Dendritic cell treated with granulocyte-macrophage colony-stimulating factor and Interleukin-4, amounts not matched to agents 40 ng/mL and 50 ng/mL, for 4 days (primary cell): ENCODE measurements at regions not wholly inside any gene's neighbourhood (a gene's known extent, or its start where the extent isn't known, plus 50 kb on each side); places are given as distances from the start of the nearest gene placed in this dataset.
"Not testable (repeated sequence)": the region's sequence is repeated elsewhere in the genome, so short reads cannot be mapped to it uniquely, and the experiment has no call there.

ENCODE experiments used
- H3K27ac Mint-ChIP-seq: one replicate; pipeline ENCODE4 v1.8.0; 2022; ENCODE audit warnings: mild to moderate bottlenecking, mixed read lengths
- H3K27me3 Mint-ChIP-seq: one replicate; pipeline ENCODE4 v1.8.0; 2022; ENCODE audit warnings: mild to moderate bottlenecking, mixed read lengths
- H3K36me3 Mint-ChIP-seq: one replicate; pipeline ENCODE4 v1.8.0; 2022; ENCODE audit warnings: low read depth, mixed read lengths
- H3K4me1 Mint-ChIP-seq: one replicate; pipeline ENCODE4 v1.8.0; 2022; ENCODE audit warnings: low read depth, mixed read lengths
- H3K4me3 Mint-ChIP-seq: one replicate; pipeline ENCODE4 v1.8.0; 2022; ENCODE audit warnings: mild to moderate bottlenecking, moderate library complexity, mixed read lengths
- H3K9me3 Mint-ChIP-seq: one replicate; pipeline ENCODE4 v1.8.0; 2022; ENCODE audit warnings: mixed read lengths
- intact Hi-C: fragments of 100-400 bp; cut with micrococcal nuclease; formaldehyde crosslinking; loops from one replicate; pipeline ENCODE4 v1.15.0; 2022

- no peaks in the 10 kb centered on the region for H3K27me3 Mint-ChIP-seq
- H3K4me1 Mint-ChIP-seq: no peaks in the 10 kb centered on the region
- intact Hi-C loops: no loop called here
- no peak overlapping the region for H3K4me3 Mint-ChIP-seq
- H3K27ac Mint-ChIP-seq: no peak overlapping the region
- H3K36me3 Mint-ChIP-seq: no peaks in the 10 kb centered on the region
- H3K9me3 Mint-ChIP-seq: no peaks in the 10 kb centered on the region
Observed at GRCh38 chr18:64806691-64807090, 657.8 kb upstream of the LINC00305 start.

DNA sequence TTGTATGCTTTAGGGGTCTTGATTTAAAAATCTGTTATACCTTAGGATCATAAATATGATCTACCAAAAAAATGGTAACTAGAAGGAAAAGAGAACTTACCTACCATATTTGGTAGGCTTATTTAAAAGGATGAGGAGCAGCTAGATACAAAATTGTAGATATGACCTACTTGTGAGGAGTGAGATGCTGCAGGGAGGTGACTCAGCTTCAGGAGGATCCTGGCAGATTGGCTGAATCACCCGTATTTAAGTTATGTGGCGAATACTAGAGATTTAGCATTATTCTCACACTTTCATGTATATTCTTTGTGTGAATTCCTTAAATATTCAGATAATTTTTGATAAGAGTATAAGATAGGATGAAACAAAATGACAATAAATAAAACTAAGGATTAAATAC lies 657.3 kb upstream of the LINC00305 start:
- no peaks in the 10 kb centered on the region for H3K4me1 Mint-ChIP-seq
- H3K27me3 Mint-ChIP-seq: no peaks in the 10 kb centered on the region
- no peak overlapping the region for H3K27ac Mint-ChIP-seq
- H3K9me3 Mint-ChIP-seq: no peaks in the 10 kb centered on the region
- intact Hi-C loops: no loop called here
- no peak overlapping the region for H3K4me3 Mint-ChIP-seq
- no peaks in the 10 kb centered on the region for H3K36me3 Mint-ChIP-seq

DNA sequence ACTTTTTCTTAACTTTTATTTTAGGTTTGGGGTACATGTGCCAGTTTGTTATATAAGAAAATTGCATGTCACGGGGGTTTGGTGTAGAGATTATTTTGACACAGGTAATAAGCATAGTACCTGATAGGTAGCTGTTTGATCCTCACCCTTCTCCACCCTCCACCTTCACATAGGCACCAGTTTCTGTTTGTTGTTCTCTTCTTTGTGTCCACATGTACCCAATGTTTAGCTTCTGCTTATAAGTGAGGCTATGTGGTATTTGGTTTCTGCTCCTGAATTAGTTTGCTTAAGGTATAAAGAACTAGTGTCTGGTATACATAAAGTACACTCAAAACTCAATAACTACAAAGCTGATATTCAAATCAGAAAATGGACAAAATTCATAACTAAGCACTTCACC lies 654.6 kb upstream of the LINC00305 start:
- Mint-ChIP-seq H3K9me3 (no peaks in the 10 kb centered on the region), H3K36me3 (no peaks in the 10 kb centered on the region), H3K27me3 (no peaks in the 10 kb centered on the region), H3K27ac (no peak overlapping the region), H3K4me1 (no peaks in the 10 kb centered on the region), H3K4me3 (no peak overlapping the region)
- intact Hi-C loops: no loop called here

GRCh38 chr18:64800151-64800550 lies 651.3 kb upstream of the LINC00305 start:
- Mint-ChIP-seq H3K9me3 (peaks cover 9% of the 10 kb centered on the region), H3K36me3 (no peaks in the 10 kb centered on the region)

GRCh38 chr18:64799376-64799775 lies 650.5 kb upstream of the LINC00305 start:
- Mint-ChIP-seq H3K4me1 (no peaks in the 10 kb centered on the region), H3K4me3 (no peak overlapping the region), H3K9me3 (peaks cover 9% of the 10 kb centered on the region), H3K27me3 (no peaks in the 10 kb centered on the region), H3K27ac (no peak overlapping the region), H3K36me3 (no peaks in the 10 kb centered on the region)
- intact Hi-C loops: loop anchor here (10.0 kb wide), 1 partner anchor 65 kb away; no protein-coding TSS in a partner anchor

More at GRCh38 chr18:64800151-64800550, 651.3 kb upstream of the LINC00305 start:
- no peaks in the 10 kb centered on the region for H3K4me1 Mint-ChIP-seq
- H3K4me3 Mint-ChIP-seq: no peak overlapping the region
- no peak overlapping the region for H3K27ac Mint-ChIP-seq
- intact Hi-C loops: no loop called here
- H3K27me3 Mint-ChIP-seq: no peaks in the 10 kb centered on the region

- no peaks in the 10 kb centered on the region for H3K4me1 Mint-ChIP-seq
- H3K4me3 Mint-ChIP-seq: no peak overlapping the region
- peaks cover 2% of the 10 kb centered on the region for H3K9me3 Mint-ChIP-seq
- intact Hi-C loops: loop anchor here (10.0 kb wide), 1 partner anchor 74 kb away; no protein-coding TSS in a partner anchor
- no peaks in the 10 kb centered on the region for H3K36me3 Mint-ChIP-seq
- H3K27ac Mint-ChIP-seq: no peak overlapping the region
- H3K27me3 Mint-ChIP-seq: no peaks in the 10 kb centered on the region
Observed at GRCh38 chr18:64791236-64791635, 642.3 kb upstream of the LINC00305 start.

- peaks cover 9% of the 10 kb centered on the region for H3K9me3 Mint-ChIP-seq
- H3K4me3 Mint-ChIP-seq: no peak overlapping the region
- no peak overlapping the region for H3K27ac Mint-ChIP-seq
- intact Hi-C loops: no loop called here
- H3K4me1 Mint-ChIP-seq: no peaks in the 10 kb centered on the region
- H3K36me3 Mint-ChIP-seq: no peaks in the 10 kb centered on the region
- H3K27me3 Mint-ChIP-seq: no peaks in the 10 kb centered on the region
Observed at GRCh38 chr18:64785686-64786085, 636.8 kb upstream of the LINC00305 start.

DNA sequence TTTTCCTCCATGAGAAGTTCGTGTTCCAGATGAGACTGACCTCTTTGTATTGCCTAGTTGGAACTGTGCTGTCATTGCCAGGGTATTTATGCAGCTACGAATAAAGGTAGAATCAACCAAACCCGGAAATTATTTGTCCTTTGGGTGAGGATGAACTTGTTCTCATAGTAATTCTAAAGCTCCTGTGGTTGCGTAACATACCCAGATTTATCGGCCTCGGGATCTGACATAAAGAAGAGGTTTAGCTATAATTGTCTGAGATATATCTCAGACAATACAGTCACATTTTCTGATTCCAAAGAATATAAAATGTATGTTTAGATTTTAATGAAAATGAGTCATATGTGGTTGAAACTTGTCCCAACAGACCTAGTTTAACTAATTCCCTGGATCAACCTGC lies 628.7 kb upstream of the LINC00305 start:
- H3K4me1 Mint-ChIP-seq: no peaks in the 10 kb centered on the region
- no peaks in the 10 kb centered on the region for H3K27me3 Mint-ChIP-seq
- H3K36me3 Mint-ChIP-seq: no peaks in the 10 kb centered on the region
- H3K4me3 Mint-ChIP-seq: no peak overlapping the region
- peaks cover 9% of the 10 kb centered on the region for H3K9me3 Mint-ChIP-seq
- no peak overlapping the region for H3K27ac Mint-ChIP-seq
- intact Hi-C loops: no loop called here

- H3K9me3 Mint-ChIP-seq: no peaks in the 10 kb centered on the region
- no peaks in the 10 kb centered on the region for H3K27me3 Mint-ChIP-seq
- no peak overlapping the region for H3K4me3 Mint-ChIP-seq
- no peaks in the 10 kb centered on the region for H3K4me1 Mint-ChIP-seq
- H3K36me3 Mint-ChIP-seq: no peaks in the 10 kb centered on the region
- intact Hi-C loops: no loop called here
- H3K27ac Mint-ChIP-seq: no peak overlapping the region
Observed at GRCh38 chr18:64765908-64766307, 617.0 kb upstream of the LINC00305 start.

DNA sequence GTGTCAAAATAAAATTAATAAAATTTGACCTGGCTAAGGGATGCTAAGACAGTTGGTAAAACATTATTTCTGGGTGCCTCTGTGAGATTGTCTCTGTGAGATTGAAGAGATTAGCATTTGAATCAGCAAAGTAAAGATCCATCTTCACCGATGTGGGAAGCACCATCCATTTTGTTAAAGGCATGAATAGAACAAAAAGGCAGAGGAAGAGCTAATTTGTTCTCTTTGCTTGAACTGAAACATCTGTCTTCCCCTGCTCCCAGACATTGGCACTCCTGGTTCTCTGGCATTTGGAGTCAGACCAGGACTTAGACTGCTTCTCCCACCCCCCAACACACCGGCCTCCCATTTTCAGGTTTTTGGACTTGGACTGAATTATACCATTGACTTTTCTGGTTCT lies 603.8 kb upstream of the LINC00305 start:
- intact Hi-C loops: no loop called here
- Mint-ChIP-seq H3K4me1 (no peaks in the 10 kb centered on the region), H3K9me3 (peaks cover 21% of the 10 kb centered on the region), H3K27me3 (no peaks in the 10 kb centered on the region), H3K27ac (no peak overlapping the region), H3K4me3 (no peak overlapping the region), H3K36me3 (no peaks in the 10 kb centered on the region)

DNA sequence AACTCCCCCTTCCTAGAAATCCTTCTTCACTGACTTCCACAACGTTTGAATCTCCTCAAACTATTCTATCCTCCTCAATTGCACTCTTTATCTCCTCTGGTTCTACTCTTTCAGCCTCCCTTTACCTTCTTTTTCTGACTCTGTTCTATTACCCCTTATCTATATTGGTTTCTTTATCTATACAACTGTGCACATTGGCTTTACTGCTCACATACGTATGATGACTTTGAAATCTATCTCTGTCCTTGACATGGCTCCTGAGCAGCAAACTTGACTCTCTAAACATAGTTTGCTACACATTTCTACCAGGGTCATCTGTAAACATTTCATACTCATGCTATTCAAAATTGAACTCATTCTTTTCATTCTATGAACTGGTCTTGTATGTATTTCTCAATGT lies 601.0 kb upstream of the LINC00305 start:
- H3K4me3 Mint-ChIP-seq: no peak overlapping the region
- H3K9me3 Mint-ChIP-seq: peaks cover 21% of the 10 kb centered on the region
- H3K27ac Mint-ChIP-seq: no peak overlapping the region
- H3K4me1 Mint-ChIP-seq: no peaks in the 10 kb centered on the region
- no peaks in the 10 kb centered on the region for H3K27me3 Mint-ChIP-seq
- intact Hi-C loops: no loop called here
- H3K36me3 Mint-ChIP-seq: no peaks in the 10 kb centered on the region

GRCh38 chr18:64747803-64748202 lies 598.9 kb upstream of the LINC00305 start:
- no peak overlapping the region for H3K4me3 Mint-ChIP-seq
- H3K27me3 Mint-ChIP-seq: no peaks in the 10 kb centered on the region
- H3K27ac Mint-ChIP-seq: no peak overlapping the region
- peaks cover 21% of the 10 kb centered on the region for H3K9me3 Mint-ChIP-seq
- intact Hi-C loops: no loop called here
- no peaks in the 10 kb centered on the region for H3K4me1 Mint-ChIP-seq
- no peaks in the 10 kb centered on the region for H3K36me3 Mint-ChIP-seq

GRCh38 chr18:64742898-64743297 lies 594.0 kb upstream of the LINC00305 start:
- no peak overlapping the region for H3K4me3 Mint-ChIP-seq
- no peaks in the 10 kb centered on the region for H3K36me3 Mint-ChIP-seq
- H3K4me1 Mint-ChIP-seq: no peaks in the 10 kb centered on the region
- intact Hi-C loops: no loop called here
- H3K27me3 Mint-ChIP-seq: no peaks in the 10 kb centered on the region
- H3K9me3 Mint-ChIP-seq: no peaks in the 10 kb centered on the region
- no peak overlapping the region for H3K27ac Mint-ChIP-seq

GRCh38 chr18:64734063-64734462 lies 585.2 kb upstream of the LINC00305 start:
- no peak overlapping the region for H3K27ac Mint-ChIP-seq
- no peaks in the 10 kb centered on the region for H3K27me3 Mint-ChIP-seq
- H3K4me1 Mint-ChIP-seq: no peaks in the 10 kb centered on the region
- no peaks in the 10 kb centered on the region for H3K36me3 Mint-ChIP-seq
- H3K4me3 Mint-ChIP-seq: no peak overlapping the region
- intact Hi-C loops: no loop called here
- H3K9me3 Mint-ChIP-seq: peaks cover 9% of the 10 kb centered on the region

DNA sequence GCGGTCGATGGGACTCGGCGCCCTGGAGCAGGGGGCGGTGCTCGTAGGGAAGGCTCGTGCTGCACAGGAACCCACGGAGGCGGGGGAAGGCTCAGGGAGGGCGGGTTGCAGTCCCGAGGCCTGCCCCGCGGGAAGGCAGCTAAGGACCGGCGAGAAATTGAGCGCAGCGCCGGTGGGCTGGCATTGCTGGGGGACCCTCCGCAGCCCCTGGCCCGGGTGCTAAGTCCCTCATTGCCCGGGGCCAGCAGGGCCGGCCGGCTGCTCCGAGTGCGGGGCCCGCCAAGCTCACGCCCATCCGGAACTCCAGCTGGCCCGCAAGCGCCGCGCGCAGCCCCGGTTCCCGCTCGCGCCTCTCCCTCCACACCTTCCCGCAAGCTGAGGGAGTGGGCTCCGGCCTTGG lies 576.8 kb upstream of the LINC00305 start:
- H3K4me3 Mint-ChIP-seq: not testable (repeated sequence)

More for the DNA sequence above, 576.8 kb upstream of the LINC00305 start:
- H3K4me1 Mint-ChIP-seq, H3K27ac Mint-ChIP-seq, H3K36me3 Mint-ChIP-seq, H3K27me3 Mint-ChIP-seq, intact Hi-C loops: not testable (repeated sequence)
- peaks cover 15% of the 10 kb centered on the region for H3K9me3 Mint-ChIP-seq
